Erythroblast (primary cell): ENCODE measurements at regions not wholly inside any gene's neighbourhood (a gene's known extent, or its start where the extent isn't known, plus 50 kb on each side); places are given as distances from the start of the nearest gene placed in this dataset.

Source experiments
- GATA1 ChIP-seq: IDR thresholded peaks from 2 replicates; pipeline ENCODE4 v1.6.1; 2011; ENCODE audit warnings: low read depth, mild to moderate bottlenecking, control low read depth, low read length, moderate library complexity
- POLR2A ChIP-seq: IDR thresholded peaks from 2 replicates; pipeline ENCODE4 v1.6.1; 2011; ENCODE audit warnings: mild to moderate bottlenecking, low read length

DNA sequence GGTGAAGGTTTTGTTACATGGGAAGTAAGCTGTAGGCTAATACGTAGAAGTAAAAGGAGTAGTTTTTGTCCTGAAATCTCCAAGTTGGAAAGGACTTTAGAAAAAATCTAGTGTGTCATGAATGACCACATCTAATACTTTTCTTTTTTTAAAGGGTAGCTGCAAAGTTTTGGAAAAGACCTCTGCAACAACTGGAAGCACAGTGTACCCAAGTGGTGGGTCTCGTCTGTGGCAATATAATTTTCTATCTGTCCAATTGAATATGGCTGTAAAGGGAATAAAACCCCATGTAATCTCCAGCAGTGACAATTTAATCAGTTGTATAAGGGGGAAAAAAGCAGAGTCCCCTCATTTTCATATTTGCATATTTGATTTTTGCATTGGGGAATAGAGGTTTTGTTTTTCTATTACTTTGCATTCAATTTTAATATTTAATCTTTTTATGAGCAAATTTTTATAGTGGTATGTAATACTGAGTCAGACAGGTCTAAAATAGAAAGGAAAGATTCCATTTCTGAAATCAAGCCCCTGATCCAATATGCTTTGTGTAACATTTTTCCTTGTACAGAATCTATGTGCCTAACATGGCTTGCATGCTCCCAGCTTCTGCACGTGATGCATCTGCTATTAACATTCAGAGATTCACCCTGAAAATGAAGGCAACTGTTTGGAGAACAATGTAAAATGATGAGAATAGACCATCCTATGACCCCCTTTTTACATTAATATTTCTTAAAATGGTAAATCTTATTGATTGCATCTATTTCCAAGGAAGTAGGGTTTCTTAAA, 531.4 kb downstream of the ZIC1 start:
- no peak for TF ChIP-seq POLR2A
- no peak for TF ChIP-seq GATA1
